Left ventricle myocardium inferior (tissue), 1 donor: ENCODE measurements at regions not wholly inside any gene's neighbourhood (a gene's known extent, or its start where the extent isn't known, plus 50 kb on each side); places are given as distances from the start of the nearest gene placed in this dataset.

ENCODE experiments used
- DNase-seq: peaks from one replicate; pipeline ENCODE4 v3.0.0-alpha.2; 2020
- H3K27ac ChIP-seq: fragments of 200-600 bp; replicated peaks from 2 replicates; pipeline ENCODE4 v1.8.0; 2021
- H3K27me3 ChIP-seq: fragments of 200-600 bp; 2 replicates; pipeline ENCODE4 v1.8.0; 2021; ENCODE audit warnings: low read depth
- H3K36me3 ChIP-seq: fragments of 200-600 bp; 2 replicates; pipeline ENCODE4 v1.8.0; 2021
- H3K4me1 ChIP-seq: fragments of 200-600 bp; 2 replicates; pipeline ENCODE4 v1.8.0; 2021
- H3K4me3 ChIP-seq: fragments of 200-600 bp; 2 replicates; pipeline ENCODE4 v1.8.0; 2021; ENCODE audit warnings: mild to moderate bottlenecking, moderate library complexity
- H3K9me3 ChIP-seq: fragments of 200-600 bp; replicated peaks from 2 replicates; pipeline ENCODE4 v1.8.0; 2021
- intact Hi-C: fragments of 100-400 bp; cut with micrococcal nuclease; formaldehyde crosslinking; loops from one replicate; pipeline ENCODE4 v1.11.0; 2022
- TF ChIP-seq, protein P1 (sequence below): fragments of 200-600 bp; IDR thresholded peaks from 2 replicates; pipeline ENCODE4 v1.8.0; 2021; ENCODE audit warnings: antibody characterized with exemption, mild to moderate bottlenecking, borderline replicate concordance
- donor health status: DM: no; HTN: yes; CAD: no; lungs with severe emphysema.

DNA sequence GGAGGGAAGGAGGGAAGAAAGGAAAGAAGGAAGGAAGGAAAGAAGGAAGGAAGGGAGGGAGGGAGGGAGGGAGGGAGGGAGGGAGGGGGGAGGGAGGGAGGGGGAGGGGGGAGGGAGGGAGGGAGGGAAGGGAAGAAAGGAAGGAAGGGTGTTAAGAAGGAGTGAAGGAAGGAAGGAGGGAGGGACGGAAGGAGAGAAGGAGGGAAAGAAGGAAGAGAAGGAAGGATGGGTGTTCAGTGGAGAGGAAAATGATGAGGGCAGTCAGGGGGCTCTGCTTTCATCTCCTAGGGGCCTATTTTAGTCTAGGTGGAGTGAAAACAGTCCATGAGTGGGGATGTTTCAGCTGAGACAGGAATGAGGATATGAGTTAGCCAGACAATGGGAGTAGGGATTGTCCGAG, 357.0 kb upstream of the C16orf82 start:
- Histone ChIP-seq H3K27me3 (no peaks in the 10 kb centered on the region), H3K4me1 (no peaks in the 10 kb centered on the region)
- intact Hi-C loops: no loop called here

DNA sequence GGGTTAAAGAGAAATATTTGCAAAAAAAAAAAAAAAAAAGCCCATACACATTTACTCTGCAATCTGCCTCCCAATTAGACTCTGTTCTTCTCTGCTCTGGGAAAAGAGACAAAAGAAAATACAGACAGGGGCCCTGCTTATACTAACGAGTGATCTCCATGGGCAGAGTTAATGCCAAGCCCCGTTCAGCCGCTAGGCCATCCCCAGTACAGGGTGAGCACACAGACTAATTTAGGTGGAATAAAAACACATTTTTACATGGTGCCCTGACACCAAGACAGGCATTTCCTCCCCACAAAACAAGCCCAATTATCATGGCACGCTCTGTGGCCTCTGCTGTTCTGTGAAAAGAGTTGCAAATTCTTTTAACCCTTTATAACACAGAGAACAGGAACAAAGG, 356.3 kb upstream of the C16orf82 start:
- TF ChIP-seq, protein P1, sequence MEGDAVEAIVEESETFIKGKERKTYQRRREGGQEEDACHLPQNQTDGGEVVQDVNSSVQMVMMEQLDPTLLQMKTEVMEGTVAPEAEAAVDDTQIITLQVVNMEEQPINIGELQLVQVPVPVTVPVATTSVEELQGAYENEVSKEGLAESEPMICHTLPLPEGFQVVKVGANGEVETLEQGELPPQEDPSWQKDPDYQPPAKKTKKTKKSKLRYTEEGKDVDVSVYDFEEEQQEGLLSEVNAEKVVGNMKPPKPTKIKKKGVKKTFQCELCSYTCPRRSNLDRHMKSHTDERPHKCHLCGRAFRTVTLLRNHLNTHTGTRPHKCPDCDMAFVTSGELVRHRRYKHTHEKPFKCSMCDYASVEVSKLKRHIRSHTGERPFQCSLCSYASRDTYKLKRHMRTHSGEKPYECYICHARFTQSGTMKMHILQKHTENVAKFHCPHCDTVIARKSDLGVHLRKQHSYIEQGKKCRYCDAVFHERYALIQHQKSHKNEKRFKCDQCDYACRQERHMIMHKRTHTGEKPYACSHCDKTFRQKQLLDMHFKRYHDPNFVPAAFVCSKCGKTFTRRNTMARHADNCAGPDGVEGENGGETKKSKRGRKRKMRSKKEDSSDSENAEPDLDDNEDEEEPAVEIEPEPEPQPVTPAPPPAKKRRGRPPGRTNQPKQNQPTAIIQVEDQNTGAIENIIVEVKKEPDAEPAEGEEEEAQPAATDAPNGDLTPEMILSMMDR: no peak

More for the DNA sequence above, 357.0 kb upstream of the C16orf82 start:
- TF ChIP-seq, protein P1: no peak
- Histone ChIP-seq H3K27ac (no peak overlapping the region), H3K36me3 (no peaks in the 10 kb centered on the region), H3K4me3 (no peak overlapping the region), H3K9me3 (no peaks in the 10 kb centered on the region)
- DNase-seq: no peak

DNA sequence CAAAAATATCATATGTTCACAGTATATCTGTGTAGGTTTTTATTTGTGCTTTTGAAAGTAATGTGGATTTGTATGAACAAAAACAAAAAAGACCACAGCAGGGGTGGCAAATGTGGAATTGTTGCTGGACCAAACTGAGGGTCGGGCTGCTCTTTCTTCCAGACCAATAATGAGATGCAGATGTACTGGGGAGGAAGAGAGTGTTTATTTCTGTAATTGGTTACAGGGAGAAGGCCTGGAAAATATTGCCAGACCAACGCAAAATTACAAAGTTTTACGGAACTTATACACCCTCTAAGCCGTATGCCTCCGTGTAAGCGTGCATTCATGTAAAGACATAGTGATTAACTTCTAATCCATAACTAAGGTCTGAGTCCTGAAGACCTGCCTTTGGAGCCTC, 353.9 kb upstream of the C16orf82 start:
- H3K4me3 ChIP-seq: no peak overlapping the region
- H3K27ac ChIP-seq: no peak overlapping the region
- H3K36me3 ChIP-seq: no peaks in the 10 kb centered on the region
- H3K27me3 ChIP-seq: no peaks in the 10 kb centered on the region
- no peaks in the 10 kb centered on the region for H3K4me1 ChIP-seq
- no peaks in the 10 kb centered on the region for H3K9me3 ChIP-seq
- intact Hi-C loops: no loop called here
- TF ChIP-seq, protein P1: no peak
- DNase-seq: no peak

More for the DNA sequence above, 356.3 kb upstream of the C16orf82 start:
- Histone ChIP-seq H3K27ac (no peak overlapping the region), H3K4me3 (no peak overlapping the region), H3K4me1 (no peaks in the 10 kb centered on the region), H3K36me3 (no peaks in the 10 kb centered on the region), H3K27me3 (no peaks in the 10 kb centered on the region), H3K9me3 (no peaks in the 10 kb centered on the region)
- intact Hi-C loops: no loop called here
- DNase-seq: no peak

DNA sequence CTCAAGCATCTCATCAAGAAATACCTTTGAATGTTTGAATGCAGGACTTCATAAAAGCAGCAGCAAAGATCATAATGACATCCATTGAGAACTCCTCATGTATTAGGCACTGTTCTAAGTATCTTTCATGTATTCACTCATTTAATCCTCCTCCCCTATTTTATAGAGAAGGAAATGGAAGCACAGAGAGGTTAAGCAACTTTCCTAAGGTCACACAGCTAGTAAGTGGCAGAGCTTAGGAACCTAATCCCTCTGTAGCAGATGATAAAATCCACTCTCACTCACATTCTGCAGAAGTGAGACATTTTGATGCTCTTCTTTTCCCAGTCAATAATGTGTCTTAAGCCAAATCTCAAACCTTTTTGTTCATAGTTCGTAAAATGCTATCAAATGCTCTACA, 350.8 kb upstream of the C16orf82 start:
- H3K4me1 ChIP-seq: no peaks in the 10 kb centered on the region
- intact Hi-C loops: no loop called here
- H3K27me3 ChIP-seq: no peaks in the 10 kb centered on the region
- H3K9me3 ChIP-seq: no peaks in the 10 kb centered on the region
- DNase-seq: no peak
- H3K27ac ChIP-seq: no peak overlapping the region
- H3K36me3 ChIP-seq: no peaks in the 10 kb centered on the region
- TF ChIP-seq, protein P1: no peak
- no peak overlapping the region for H3K4me3 ChIP-seq

DNA sequence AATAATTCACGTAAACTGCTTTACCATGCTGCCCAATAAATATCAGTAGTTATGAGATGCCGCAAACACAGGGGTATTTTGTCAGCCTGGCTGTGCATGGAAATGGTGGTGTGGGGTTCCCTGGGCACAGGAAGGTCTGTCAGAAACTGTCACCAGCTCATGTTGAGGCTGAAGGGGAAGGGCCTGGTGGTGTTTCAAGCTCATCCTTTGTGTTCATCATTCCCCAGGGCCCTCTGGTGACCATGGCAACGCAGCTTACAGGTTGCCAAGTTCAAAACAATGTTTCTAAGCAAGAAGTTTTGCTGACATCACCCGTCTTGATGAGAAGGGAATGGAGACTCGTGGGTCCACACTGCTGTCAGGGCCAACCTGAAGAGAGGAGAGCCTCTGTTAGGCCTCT, 348.9 kb upstream of the C16orf82 start:
- H3K9me3 ChIP-seq: no peaks in the 10 kb centered on the region
- DNase-seq: no peak

More for the DNA sequence above, 348.9 kb upstream of the C16orf82 start:
- TF ChIP-seq, protein P1: no peak
- intact Hi-C loops: no loop called here
- Histone ChIP-seq H3K4me3 (no peak overlapping the region), H3K27ac (no peak overlapping the region), H3K36me3 (no peaks in the 10 kb centered on the region), H3K4me1 (no peaks in the 10 kb centered on the region), H3K27me3 (no peaks in the 10 kb centered on the region)
